ENCODE measurements at regions not wholly inside any gene's neighbourhood (a gene's known extent, or its start where the extent isn't known, plus 50 kb on each side); places are given as distances from the start of the nearest gene placed in this dataset.

DNA sequence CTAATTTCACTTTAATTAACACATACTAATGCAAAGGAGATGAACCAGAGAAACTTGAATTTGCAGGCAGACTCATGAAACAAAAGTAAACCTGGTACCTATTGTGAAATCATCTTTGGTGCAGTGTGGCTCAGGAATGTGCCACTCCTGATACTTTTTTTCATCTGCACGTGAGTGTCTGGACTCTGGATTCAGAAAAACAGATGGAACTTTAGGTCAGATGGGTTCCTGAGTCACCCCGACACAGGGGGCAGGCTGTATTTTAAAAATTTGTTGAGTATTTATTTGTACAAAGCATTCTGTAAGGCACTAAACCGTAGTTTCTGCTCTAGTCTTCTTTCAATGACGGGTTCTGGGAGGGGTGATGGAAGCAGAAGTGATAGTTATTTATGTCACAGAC, 52.2 kb upstream of the TUT7 start (continued):
- TF ChIP-seq ZSCAN22 (CRISPR knock-in tag; IDR thresholded peaks at IDR 0.05): no peak
- no peak for TF ChIP-seq NPAS2 (CRISPR knock-in tag; IDR thresholded peaks at IDR 0.05; ENCODE audit: borderline replicate concordance)
- TF ChIP-seq FOSL2 (CRISPR knock-in tag; IDR thresholded peaks at IDR 0.05): peak; percentile 53
- TF ChIP-seq ZNF549 (CRISPR knock-in tag; IDR thresholded peaks at IDR 0.05): no peak
- TF ChIP-seq, protein P1, sequence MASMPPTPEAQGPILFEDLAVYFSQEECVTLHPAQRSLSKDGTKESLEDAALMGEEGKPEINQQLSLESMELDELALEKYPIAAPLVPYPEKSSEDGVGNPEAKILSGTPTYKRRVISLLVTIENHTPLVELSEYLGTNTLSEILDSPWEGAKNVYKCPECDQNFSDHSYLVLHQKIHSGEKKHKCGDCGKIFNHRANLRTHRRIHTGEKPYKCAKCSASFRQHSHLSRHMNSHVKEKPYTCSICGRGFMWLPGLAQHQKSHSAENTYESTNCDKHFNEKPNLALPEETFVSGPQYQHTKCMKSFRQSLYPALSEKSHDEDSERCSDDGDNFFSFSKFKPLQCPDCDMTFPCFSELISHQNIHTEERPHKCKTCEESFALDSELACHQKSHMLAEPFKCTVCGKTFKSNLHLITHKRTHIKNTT (CRISPR knock-in tag; IDR thresholded peaks at IDR 0.05): no peak
- 0 out of 2 replicates have a peak, but pooled peaks have one; percentile 7 for TF ChIP-seq SIX1 (CRISPR knock-in tag; IDR thresholded peaks at IDR 0.05; ENCODE audit: borderline replicate concordance)

DNA sequence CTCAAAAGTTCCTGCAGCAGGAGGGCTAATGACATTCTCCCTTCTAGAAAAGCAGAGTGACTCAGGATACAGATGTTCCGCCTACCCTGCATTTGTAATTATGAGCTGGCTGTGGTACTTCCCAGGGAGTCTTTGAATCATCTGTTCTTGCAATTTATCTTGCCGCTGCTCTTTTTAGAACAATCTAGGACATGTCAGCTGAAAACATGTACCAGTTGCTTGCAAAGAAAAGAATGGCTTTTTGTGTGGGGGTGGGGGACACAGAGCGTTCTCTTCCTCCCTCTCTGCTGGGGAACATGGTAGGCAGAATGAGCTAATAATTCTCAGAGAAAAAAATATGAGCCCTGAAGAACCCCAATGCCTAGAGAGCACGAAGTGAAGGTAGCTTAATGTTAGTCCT, 51.7 kb upstream of the TUT7 start:
- Histone ChIP-seq H3K9me3 (ENCODE audit: low read length) (no peaks in the 10 kb centered on the region), H3K9ac (ENCODE audit: insufficient read depth, low read depth, low read length) (peak overlapping the region; percentile 13; the same call in 1 of the 2 replicates), H3K4me3 (replicated peaks in 1 of 3; ENCODE audit: insufficient read depth in 1 of 3, low read depth in 2 of 3, low read length in 3 of 3) (peak overlapping the region in 2 of 3 experiments; percentile 32 to 47; a peak in 3 of 6 replicates), H3K4me1 (ENCODE audit: insufficient read depth, low read length) (peaks cover 63% of the 10 kb centered on the region), H3K36me3 (replicated peaks in 1 of 2; ENCODE audit: control insufficient read depth in 1 of 2, insufficient read depth in 2 of 2, low read length in 2 of 2) (no peaks in the 10 kb centered on the region), H3K27me3 (ENCODE audit: control insufficient read depth in 1 of 2, insufficient read depth in 2 of 2, low read length in 2 of 2) (no peaks in the 10 kb centered on the region), H3K79me2 (ENCODE audit: insufficient read depth, low read length) (no peaks in the 10 kb centered on the region), H3K27ac (ENCODE audit: extremely low read length, insufficient read depth, low read length) (peak overlapping the region; percentile 59), H2AFZ (ENCODE audit: low read length) (no peak overlapping the region), H4K20me1 (ENCODE audit: insufficient read depth, low read length) (no peaks in the 10 kb centered on the region), H3K4me2 (ENCODE audit: low read depth, low read length) (peak overlapping the region; percentile 86)
- CTCF ChIA-PET (ENCODE audit: low intra/inter-chr PET ratio, low total read pairs): no interaction called here
- WGBS (ENCODE audit: low lambda C conversion rate): 0% methylated on average over 4 of the region's 4 CpGs
- FAIRE-seq: peak; percentile 34
- ATAC-seq: peak; percentile 65
- POLR2A ChIA-PET: interaction anchor here (1.2 to 2.9 kb wide), 7 partner anchors 10 to 1165 kb away, joined by 3 to 15 read pairs (median 6); partner anchors contain the start of gene ISCA1
- no TSS peak for BruUV-seq (replicated peaks)
- peak; percentile 53 for DNase-seq (ENCODE audit: low spot score)
- in situ Hi-C loops (cut with HindIII; ENCODE audit: extremely low pct_ligation_motif_present, low pct_unique_long_range_greater_than_20kb): loop anchor here (25.0 kb wide), 1 partner anchor 1256 kb away; no protein-coding TSS in a partner anchor
- intact Hi-C loops (cut with micrococcal nuclease; ENCODE audit: unreplicated experiment): loop anchor here (2.0 to 10.0 kb wide), 2 partner anchors 51 to 121 kb away; partner anchors contain the start of genes ISCA1 and TUT7
- TF ChIP-seq ATF7 (IDR thresholded peaks at IDR 0.05) (no peak), ATF7 (CRISPR knock-in tag; IDR thresholded peaks at IDR 0.05) (no peak), NONO (IDR thresholded peaks at IDR 0.05) (no peak), NONO (CRISPR knock-in tag; conservative IDR thresholded peaks at IDR 0.05) (no peak), EP300 (IDR thresholded peaks at IDR 0.05; ENCODE audit: low read depth in 2 of 2, low read length in 2 of 2) (0 out of 4 replicates have a peak, but pooled peaks of 1 of the 2 experiments have one; percentile 15), EP300 (CRISPR knock-in tag; IDR thresholded peaks at IDR 0.05; ENCODE audit: borderline replicate concordance) (no peak)
- TF ChIP-seq, protein P2, sequence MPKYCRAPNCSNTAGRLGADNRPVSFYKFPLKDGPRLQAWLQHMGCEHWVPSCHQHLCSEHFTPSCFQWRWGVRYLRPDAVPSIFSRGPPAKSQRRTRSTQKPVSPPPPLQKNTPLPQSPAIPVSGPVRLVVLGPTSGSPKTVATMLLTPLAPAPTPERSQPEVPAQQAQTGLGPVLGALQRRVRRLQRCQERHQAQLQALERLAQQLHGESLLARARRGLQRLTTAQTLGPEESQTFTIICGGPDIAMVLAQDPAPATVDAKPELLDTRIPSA (CRISPR knock-in tag; IDR thresholded peaks at IDR 0.05; ENCODE audit: borderline replicate concordance): no peak
- TF ChIP-seq, protein P3, sequence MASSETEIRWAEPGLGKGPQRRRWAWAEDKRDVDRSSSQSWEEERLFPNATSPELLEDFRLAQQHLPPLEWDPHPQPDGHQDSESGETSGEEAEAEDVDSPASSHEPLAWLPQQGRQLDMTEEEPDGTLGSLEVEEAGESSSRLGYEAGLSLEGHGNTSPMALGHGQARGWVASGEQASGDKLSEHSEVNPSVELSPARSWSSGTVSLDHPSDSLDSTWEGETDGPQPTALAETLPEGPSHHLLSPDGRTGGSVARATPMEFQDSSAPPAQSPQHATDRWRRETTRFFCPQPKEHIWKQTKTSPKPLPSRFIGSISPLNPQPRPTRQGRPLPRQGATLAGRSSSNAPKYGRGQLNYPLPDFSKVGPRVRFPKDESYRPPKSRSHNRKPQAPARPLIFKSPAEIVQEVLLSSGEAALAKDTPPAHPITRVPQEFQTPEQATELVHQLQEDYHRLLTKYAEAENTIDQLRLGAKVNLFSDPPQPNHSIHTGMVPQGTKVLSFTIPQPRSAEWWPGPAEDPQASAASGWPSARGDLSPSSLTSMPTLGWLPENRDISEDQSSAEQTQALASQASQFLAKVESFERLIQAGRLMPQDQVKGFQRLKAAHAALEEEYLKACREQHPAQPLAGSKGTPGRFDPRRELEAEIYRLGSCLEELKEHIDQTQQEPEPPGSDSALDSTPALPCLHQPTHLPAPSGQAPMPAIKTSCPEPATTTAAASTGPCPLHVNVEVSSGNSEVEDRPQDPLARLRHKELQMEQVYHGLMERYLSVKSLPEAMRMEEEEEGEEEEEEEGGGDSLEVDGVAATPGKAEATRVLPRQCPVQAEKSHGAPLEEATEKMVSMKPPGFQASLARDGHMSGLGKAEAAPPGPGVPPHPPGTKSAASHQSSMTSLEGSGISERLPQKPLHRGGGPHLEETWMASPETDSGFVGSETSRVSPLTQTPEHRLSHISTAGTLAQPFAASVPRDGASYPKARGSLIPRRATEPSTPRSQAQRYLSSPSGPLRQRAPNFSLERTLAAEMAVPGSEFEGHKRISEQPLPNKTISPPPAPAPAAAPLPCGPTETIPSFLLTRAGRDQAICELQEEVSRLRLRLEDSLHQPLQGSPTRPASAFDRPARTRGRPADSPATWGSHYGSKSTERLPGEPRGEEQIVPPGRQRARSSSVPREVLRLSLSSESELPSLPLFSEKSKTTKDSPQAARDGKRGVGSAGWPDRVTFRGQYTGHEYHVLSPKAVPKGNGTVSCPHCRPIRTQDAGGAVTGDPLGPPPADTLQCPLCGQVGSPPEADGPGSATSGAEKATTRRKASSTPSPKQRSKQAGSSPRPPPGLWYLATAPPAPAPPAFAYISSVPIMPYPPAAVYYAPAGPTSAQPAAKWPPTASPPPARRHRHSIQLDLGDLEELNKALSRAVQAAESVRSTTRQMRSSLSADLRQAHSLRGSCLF (CRISPR knock-in tag; IDR thresholded peaks at IDR 0.05; ENCODE audit: borderline replicate concordance): no peak
- TF ChIP-seq, protein P4, sequence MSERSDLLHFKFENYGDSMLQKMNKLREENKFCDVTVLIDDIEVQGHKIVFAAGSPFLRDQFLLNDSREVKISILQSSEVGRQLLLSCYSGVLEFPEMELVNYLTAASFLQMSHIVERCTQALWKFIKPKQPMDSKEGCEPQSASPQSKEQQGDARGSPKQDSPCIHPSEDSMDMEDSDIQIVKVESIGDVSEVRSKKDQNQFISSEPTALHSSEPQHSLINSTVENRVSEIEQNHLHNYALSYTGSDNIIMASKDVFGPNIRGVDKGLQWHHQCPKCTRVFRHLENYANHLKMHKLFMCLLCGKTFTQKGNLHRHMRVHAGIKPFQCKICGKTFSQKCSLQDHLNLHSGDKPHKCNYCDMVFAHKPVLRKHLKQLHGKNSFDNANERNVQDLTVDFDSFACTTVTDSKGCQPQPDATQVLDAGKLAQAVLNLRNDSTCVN (CRISPR knock-in tag; IDR thresholded peaks at IDR 0.05; ENCODE audit: borderline replicate concordance): peak; percentile 91

Data from HepG2 (cell line).